ENCODE measurements at regions not wholly inside any gene's neighbourhood (a gene's known extent, or its start where the extent isn't known, plus 50 kb on each side); places are given as distances from the start of the nearest gene placed in this dataset.

DNA sequence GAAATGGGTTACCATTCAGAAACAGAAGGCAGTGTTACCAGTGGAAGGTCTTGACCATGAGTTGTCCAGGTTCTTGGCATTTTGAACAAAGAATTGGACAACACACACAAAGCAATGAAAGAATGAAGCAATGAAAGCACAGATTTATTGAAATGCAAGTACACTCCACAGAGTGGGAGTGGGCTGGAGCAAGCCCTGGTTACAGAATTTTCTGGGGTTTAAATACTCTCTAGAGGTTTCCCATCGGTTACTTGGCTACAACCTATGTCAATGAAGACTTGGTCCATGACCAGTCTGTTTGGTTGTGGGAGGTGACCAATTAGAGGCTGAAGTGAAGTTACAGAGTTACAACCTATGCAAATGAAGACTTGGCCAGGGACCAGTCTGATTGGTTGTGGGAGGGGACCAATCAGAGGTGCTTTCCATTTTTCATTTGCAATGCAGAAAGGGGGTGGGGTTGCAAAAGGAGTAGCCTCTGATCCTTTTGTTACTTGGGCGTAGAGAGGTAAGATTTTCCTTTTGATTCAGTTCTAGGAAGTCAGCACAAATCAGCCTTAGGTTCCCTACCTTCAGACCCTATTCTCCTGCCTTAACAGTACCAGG is 71.7 kb upstream of the SPRY4 start:
- TF ChIP-seq, protein P1, sequence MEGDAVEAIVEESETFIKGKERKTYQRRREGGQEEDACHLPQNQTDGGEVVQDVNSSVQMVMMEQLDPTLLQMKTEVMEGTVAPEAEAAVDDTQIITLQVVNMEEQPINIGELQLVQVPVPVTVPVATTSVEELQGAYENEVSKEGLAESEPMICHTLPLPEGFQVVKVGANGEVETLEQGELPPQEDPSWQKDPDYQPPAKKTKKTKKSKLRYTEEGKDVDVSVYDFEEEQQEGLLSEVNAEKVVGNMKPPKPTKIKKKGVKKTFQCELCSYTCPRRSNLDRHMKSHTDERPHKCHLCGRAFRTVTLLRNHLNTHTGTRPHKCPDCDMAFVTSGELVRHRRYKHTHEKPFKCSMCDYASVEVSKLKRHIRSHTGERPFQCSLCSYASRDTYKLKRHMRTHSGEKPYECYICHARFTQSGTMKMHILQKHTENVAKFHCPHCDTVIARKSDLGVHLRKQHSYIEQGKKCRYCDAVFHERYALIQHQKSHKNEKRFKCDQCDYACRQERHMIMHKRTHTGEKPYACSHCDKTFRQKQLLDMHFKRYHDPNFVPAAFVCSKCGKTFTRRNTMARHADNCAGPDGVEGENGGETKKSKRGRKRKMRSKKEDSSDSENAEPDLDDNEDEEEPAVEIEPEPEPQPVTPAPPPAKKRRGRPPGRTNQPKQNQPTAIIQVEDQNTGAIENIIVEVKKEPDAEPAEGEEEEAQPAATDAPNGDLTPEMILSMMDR (conservative IDR thresholded peaks at IDR 0.05), result no peak
- no peak overlapping the region for H3K27ac ChIP-seq

DNA sequence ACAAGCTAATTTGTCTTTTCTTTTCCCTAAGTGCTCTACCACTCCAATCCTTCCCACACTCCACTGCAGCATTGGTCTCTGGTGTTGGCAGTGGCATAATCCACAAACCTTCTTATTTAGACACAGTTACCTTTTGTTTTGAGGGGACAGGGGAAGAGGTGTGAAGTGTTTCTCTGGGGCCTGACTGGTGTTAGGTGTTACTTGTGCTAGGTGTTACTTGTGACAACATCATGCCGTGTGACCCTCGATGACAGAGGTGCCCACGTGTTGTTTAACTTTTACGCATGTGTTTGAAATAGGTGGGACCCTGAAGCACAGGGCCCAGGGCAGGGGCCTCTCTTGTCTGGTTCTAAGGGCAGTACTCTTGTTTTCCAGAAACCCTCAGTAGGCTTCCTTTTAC is 70.5 kb upstream of the SPRY4 start:
- H3K27ac ChIP-seq, result no peak overlapping the region
- TF ChIP-seq, protein P1 (conservative IDR thresholded peaks at IDR 0.05), result no peak

DNA sequence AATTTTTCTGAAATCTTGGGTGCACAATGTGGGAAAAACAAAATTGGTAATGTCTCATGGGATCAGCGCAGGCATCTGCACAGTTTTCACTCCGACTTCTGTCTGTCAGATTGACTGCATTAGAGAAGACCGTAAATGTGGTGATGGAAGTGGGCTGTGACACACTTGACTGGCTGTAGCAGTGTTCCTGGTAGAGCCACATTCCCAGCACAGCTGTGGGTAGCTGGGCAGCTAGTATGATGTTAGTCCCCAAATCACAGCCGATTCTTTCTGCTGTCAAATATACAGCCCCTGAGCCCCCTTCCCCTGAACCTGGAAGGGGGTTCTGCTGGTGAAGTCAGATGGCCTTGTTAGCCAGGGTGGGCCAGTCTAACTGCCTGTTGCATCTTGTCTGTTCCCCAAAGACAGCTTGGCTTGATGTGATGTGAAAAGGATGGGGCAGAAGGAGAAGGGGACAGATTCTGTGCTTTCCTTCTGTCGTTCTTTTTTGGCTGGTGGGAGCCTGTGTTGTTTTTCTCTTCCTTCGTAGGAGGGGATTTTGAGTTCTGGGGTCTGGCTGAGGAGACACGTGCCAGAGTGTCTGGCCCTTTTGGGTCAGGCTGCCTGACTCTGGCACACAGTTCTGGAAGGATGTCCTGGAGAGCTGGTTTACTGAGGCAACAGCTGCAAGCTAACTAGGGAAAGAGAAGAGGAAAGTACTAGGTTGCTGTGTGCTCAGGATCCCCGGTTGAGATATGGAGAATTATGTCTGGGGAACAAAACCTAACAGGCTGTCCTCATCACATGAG is 66.4 kb upstream of the SPRY4 start:
- no peak overlapping the region for H3K27ac ChIP-seq
- TF ChIP-seq, protein P1 (conservative IDR thresholded peaks at IDR 0.05), result no peak

DNA sequence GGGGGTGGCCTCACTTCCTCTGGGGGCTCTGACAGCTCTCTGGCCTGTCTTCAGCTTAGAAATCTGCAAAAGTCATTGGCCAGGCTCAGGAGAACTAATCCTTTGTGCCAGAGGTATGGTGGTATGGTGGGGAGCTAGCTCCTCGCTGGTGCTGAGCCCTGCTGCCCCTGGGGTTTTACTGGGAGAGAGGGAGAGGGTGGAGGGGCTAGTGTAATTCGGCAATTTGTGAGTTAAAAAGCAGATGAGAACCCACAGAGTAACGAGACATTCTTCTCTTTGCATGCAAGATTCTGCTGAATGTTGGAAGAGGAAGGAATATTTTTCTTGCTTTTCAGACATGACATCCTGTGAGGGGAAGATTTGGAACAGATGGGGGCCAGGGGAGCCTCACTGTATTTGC is 65.5 kb upstream of the SPRY4 start:
- peak overlapping the region; percentile 39; the same call in 1 of the 2 replicates for H3K27ac ChIP-seq

DNA sequence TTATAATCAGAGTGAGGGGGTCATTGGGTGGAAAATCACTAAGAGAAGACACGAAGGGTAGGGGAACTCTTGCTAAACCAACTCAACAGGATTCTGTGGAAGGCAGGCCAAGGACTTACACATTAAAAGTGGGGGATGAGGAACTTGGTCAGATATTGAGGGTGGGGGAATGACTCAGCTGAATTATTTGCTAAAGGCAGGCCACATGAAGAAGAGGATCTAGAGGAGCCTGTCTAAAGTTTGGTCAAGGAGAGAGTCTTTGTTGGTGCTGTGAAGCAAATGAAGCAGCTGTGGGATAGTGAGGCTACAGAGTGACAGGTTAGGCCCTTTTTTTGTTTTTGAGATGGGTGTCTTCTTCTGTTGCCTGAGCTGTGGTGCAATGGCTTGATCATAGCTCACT is 63.9 kb upstream of the SPRY4 start:
- TF ChIP-seq, protein P1 (conservative IDR thresholded peaks at IDR 0.05), result no peak
- no peak overlapping the region for H3K27ac ChIP-seq

More for the DNA sequence above, 65.5 kb upstream of the SPRY4 start:
- TF ChIP-seq, protein P1 (conservative IDR thresholded peaks at IDR 0.05), result no peak

DNA sequence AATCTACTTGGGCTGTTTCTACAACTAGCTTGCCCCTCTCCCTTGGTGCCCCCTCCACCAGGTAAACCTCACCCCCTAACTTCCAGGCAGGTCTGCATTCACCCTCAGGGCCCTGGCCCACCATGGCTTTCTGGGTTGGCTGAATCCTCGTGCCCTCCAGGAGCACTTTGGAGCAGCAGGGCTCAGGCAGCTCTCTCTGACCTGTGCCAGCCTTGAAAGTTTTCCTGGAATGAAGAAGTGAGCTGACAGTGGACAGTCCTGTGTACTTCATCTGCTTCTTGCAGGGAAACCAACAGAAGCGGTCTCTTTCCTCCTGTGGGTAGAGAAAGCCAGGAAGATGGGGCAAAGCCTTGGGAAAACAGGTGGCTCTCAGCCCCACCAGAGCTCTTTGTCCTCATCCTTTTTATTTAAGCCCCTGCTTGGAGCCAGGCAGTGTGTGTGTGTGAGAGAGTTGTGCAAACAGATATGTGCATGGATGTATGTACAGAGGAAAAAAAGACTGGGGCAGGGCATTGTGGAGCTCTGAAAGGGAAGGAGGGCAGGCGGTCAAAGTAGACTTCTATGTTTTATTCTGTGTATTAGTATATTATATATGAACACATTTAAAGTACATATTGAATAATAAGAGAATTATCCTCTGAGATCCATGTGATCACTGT is 62.3 kb upstream of the SPRY4 start:
- H3K27ac ChIP-seq, result peak overlapping the region; percentile 68
- TF ChIP-seq, protein P1 (conservative IDR thresholded peaks at IDR 0.05), result no peak

Measured in VCaP (cell line).